CD4-positive, alpha-beta memory T cell (primary cell): ENCODE measurements at regions not wholly inside any gene's neighbourhood (a gene's known extent, or its start where the extent isn't known, plus 50 kb on each side); places are given as distances from the start of the nearest gene placed in this dataset.

ENCODE experiments used
- CTCF ChIA-PET: fragments of 350-600 bp; sonication (Branson Sonifier 250); formaldehyde crosslinking; loops from one replicate; lab custom pipeline; 2021; ENCODE audit warnings: inconsistent platforms; ENCODE audit not compliant: partially characterized antibody; lab: Charles Lee
- POLR2A ChIA-PET: fragments of 350-600 bp; sonication (Branson Sonifier 250); formaldehyde crosslinking; loops from one replicate; lab custom pipeline; 2021; ENCODE audit not compliant: partially characterized antibody; lab: Charles Lee
- DNase-seq, 5 donors: peaks; one replicate each; pipeline versions ENCODE4 v3.0.0 to v3.0.0-alpha.2; 2020 to 2022; ENCODE audit warnings: mixed read lengths in 1 of 5
- H3K27ac ChIP-seq: one replicate; pipeline ENCODE4 v1.7.0; 2013; ENCODE audit warnings: low read depth, low read length
- H3K27me3 ChIP-seq: 2 replicates; pipeline ENCODE4 v1.7.0; 2013; ENCODE audit warnings: mild to moderate bottlenecking, low read length, moderate library complexity; ENCODE audit not compliant: insufficient read depth
- H3K36me3 ChIP-seq: 2 replicates; pipeline ENCODE4 v1.7.0; 2013; ENCODE audit warnings: mild to moderate bottlenecking, low read length, moderate library complexity; ENCODE audit not compliant: insufficient read depth
- H3K4me1 ChIP-seq: 2 replicates; pipeline ENCODE4 v1.7.0; 2013; ENCODE audit warnings: mild to moderate bottlenecking, low read length, moderate library complexity; ENCODE audit not compliant: insufficient read depth
- H3K4me3 ChIP-seq, 2 donors: one replicate each; pipeline ENCODE4 v1.7.0; 2013; ENCODE audit warnings: low read length in 2 of 2, mild to moderate bottlenecking in 1 of 2
- H3K9me3 ChIP-seq, 2 donors: one replicate each; pipeline ENCODE4 v1.7.0; 2013; ENCODE audit warnings: low read length in 2 of 2, control low read depth in 1 of 2; ENCODE audit not compliant: control insufficient read depth in 1 of 2
- H3K27ac Mint-ChIP-seq, 7 donors: one replicate each; pipeline ENCODE4 v1.8.0; 2020 to 2021; ENCODE audit warnings: mixed read lengths in 7 of 7, mild to moderate bottlenecking in 6 of 7, inconsistent platforms in 3 of 7, moderate library complexity in 3 of 7
- H3K27me3 Mint-ChIP-seq, 2 donors: one replicate each; pipeline ENCODE4 v1.8.0; 2020 to 2021; ENCODE audit warnings: mixed read lengths in 2 of 2
- H3K36me3 Mint-ChIP-seq, 2 donors: one replicate each; pipeline ENCODE4 v1.8.0; 2020 to 2021; ENCODE audit warnings: mixed read lengths in 2 of 2, inconsistent platforms in 1 of 2, mild to moderate bottlenecking in 1 of 2
- H3K4me1 Mint-ChIP-seq, 4 donors: one replicate each; pipeline ENCODE4 v1.8.0; 2020 to 2021; ENCODE audit warnings: mixed read lengths in 4 of 4, mild to moderate bottlenecking in 1 of 4
- H3K4me3 Mint-ChIP-seq, 8 donors: one replicate each; pipeline ENCODE4 v1.8.0; 2020 to 2021; ENCODE audit warnings: mixed read lengths in 8 of 8, mild to moderate bottlenecking in 7 of 8, moderate library complexity in 6 of 8, inconsistent platforms in 3 of 8
- H3K9me3 Mint-ChIP-seq, 8 donors: one replicate each; pipeline ENCODE4 v1.8.0; 2020 to 2021; ENCODE audit warnings: mixed read lengths in 8 of 8, mild to moderate bottlenecking in 5 of 8, inconsistent platforms in 3 of 8, moderate library complexity in 1 of 8
- intact Hi-C: fragments of 100-400 bp; cut with micrococcal nuclease; formaldehyde crosslinking; loops from one replicate; pipeline ENCODE4 v1.15.1; 2023

DNA sequence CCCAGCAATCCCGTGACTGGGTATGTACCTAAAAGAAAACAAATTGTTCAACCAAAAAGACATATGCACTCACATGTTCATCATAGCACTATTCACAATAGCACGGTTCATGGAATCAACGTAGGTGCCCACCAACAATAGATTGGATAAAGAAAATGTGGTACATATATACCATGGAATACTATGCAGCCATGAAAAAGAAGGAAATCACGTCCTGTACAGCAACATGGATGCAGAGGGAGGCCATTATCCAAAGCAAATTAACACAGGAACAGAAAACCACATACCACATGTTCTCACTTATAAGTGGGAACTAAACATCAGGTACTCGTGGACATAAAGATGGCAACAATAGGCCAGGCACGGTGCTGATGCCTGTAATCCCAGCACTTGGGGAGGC lies 207.9 kb upstream of the TNP1 start:
- no peaks in the 10 kb centered on the region for H3K4me1 ChIP-seq
- H3K27ac Mint-ChIP-seq, result no peak overlapping the region
- no peak overlapping the region for H3K27ac ChIP-seq
- no peaks in the 10 kb centered on the region for H3K27me3 ChIP-seq
- no peak for DNase-seq
- no peak overlapping the region for H3K4me3 Mint-ChIP-seq
- H3K27me3 Mint-ChIP-seq, result peaks cover 4 to 5% of the 10 kb centered on the region in 2 donors
- peaks cover 0 to 13% (median 3%) of the 10 kb centered on the region in 8 donors for H3K9me3 Mint-ChIP-seq
- ChIA-PET POLR2A (no interaction called here), CTCF (no interaction called here)
- intact Hi-C loops, result no loop called here
- H3K4me1 Mint-ChIP-seq, result peaks cover 0 to 1% (median 0%) of the 10 kb centered on the region in 4 donors
- no peaks in the 10 kb centered on the region for H3K36me3 Mint-ChIP-seq
- H3K36me3 ChIP-seq, result no peaks in the 10 kb centered on the region
- H3K9me3 ChIP-seq, result no peaks in the 10 kb centered on the region
- H3K4me3 ChIP-seq, result no peak overlapping the region

DNA sequence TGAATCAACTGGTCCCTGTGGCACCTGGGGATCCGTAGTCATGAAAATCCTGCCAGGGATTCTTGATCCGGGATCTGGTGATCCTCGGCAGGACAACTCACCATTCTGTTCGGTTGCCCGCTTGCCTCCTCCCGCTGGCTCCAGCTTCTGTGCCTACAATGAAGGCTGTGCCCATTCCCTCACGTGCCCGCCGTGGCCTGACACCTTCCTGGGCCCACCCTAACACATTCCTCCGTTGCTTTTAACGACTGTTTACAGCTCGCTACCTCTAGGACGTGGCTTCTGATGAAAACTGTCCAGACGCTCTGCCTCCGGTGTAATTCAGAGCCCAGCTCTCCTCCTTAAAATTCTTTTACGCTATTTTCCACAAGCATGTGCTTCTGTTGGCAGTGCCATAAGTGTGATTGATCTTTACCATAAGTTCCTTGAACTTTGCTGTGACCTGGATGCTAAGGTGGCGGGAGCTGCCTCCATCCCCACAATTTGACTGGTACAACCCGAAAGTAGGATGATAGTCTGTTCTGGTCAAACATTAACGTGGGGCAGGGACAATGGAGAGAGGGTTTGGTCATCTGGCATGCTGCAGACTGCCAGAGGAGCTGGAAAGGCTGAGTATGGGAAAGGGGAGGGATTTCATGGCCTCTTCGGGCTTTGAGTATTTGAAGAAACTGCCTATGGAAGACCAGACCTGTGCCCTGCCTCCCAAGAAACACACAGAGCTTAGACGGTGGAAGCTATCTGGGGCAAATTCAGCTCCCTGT lies 206.8 kb upstream of the TNP1 start:
- no peaks in the 10 kb centered on the region for H3K9me3 ChIP-seq
- Mint-ChIP-seq H3K4me1 (peaks cover 0 to 1% (median 0%) of the 10 kb centered on the region in 4 donors), H3K27ac (no peak overlapping the region), H3K27me3 (peaks cover 4 to 5% of the 10 kb centered on the region in 2 donors), H3K4me3 (no peak overlapping the region), H3K9me3 (peaks cover 0 to 13% (median 3%) of the 10 kb centered on the region in 8 donors), H3K36me3 (no peaks in the 10 kb centered on the region)
- intact Hi-C loops, result no loop called here
- no peaks in the 10 kb centered on the region for H3K4me1 ChIP-seq
- no peaks in the 10 kb centered on the region for H3K27me3 ChIP-seq
- H3K27ac ChIP-seq, result no peak overlapping the region
- no peak overlapping the region for H3K4me3 ChIP-seq
- POLR2A ChIA-PET, result interaction anchor here (0.8 kb wide), 1 partner anchor 9 kb away, joined by 3 read pairs; no protein-coding TSS in a partner anchor
- no peaks in the 10 kb centered on the region for H3K36me3 ChIP-seq
- CTCF ChIA-PET, result interaction anchor here (1.1 kb wide), 1 partner anchor 25 kb away, joined by 3 read pairs; no protein-coding TSS in a partner anchor
- DNase-seq, result no peak

DNA sequence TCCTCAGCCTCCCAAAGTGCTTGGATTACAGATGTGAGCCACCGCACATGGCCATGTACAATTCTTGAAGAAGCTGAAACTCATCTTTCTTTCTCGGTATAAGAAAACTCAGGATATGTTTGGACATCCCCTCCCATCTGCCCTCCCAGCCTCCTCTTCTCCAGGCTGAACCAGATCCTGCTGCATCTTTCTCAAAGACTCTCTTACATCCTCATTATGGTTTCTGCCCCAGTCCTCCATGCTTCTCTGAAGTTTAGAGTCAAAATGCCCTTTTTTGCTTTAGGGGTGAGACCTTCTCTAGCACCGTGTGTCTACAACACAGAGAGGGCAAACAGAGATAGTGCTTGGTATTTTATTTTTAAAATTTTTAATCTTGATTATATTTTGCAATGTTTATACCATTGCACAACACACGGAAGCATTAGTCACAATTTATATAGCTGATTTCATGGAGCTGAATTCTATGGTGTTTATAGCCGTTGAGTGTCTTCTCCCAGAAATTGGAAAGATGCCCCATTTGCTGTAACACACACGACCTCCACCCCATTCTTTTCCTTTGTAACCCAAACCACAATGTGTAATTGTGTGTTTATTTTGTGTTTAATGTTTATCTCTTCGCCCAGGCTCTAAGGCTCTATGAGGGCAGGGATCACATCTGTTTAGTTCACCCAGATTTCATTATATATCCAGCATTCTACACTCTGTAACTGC lies 206.0 kb upstream of the TNP1 start:
- no peaks in the 10 kb centered on the region for H3K27me3 ChIP-seq
- Mint-ChIP-seq H3K9me3 (peaks cover 0 to 13% (median 3%) of the 10 kb centered on the region in 8 donors), H3K27ac (no peak overlapping the region), H3K36me3 (no peaks in the 10 kb centered on the region), H3K4me3 (no peak overlapping the region), H3K27me3 (peaks cover 4 to 5% of the 10 kb centered on the region in 2 donors), H3K4me1 (peaks cover 0 to 1% (median 0%) of the 10 kb centered on the region in 4 donors)
- CTCF ChIA-PET, result interaction anchor here (1.1 kb wide), 1 partner anchor 26 kb away, joined by 3 read pairs; no protein-coding TSS in a partner anchor
- DNase-seq, result no peak
- no peaks in the 10 kb centered on the region for H3K9me3 ChIP-seq
- no peak overlapping the region for H3K27ac ChIP-seq
- H3K4me1 ChIP-seq, result no peaks in the 10 kb centered on the region
- POLR2A ChIA-PET, result no interaction called here
- intact Hi-C loops, result no loop called here
- no peak overlapping the region for H3K4me3 ChIP-seq
- no peaks in the 10 kb centered on the region for H3K36me3 ChIP-seq

DNA sequence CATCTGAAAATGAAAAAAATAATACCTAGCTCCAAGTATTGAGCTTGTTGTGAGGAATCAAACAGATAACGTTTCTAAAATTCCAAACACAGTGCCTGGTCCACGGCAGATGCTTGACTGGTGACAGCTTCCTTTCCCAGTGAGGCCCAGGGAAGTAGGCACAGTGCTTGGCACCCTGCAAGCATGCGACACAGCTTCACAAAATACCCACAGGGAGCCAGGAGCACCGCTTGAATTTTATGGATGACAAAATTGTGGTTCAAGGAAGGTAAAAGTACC lies 205.1 kb upstream of the TNP1 start:
- Mint-ChIP-seq H3K4me1 (peaks cover 0 to 1% (median 0%) of the 10 kb centered on the region in 4 donors), H3K36me3 (no peaks in the 10 kb centered on the region), H3K4me3 (no peak overlapping the region), H3K27ac (no peak overlapping the region), H3K9me3 (peaks cover 0 to 13% (median 3%) of the 10 kb centered on the region in 8 donors), H3K27me3 (peaks cover 4 to 5% of the 10 kb centered on the region in 2 donors)
- H3K4me3 ChIP-seq, result no peak overlapping the region
- H3K36me3 ChIP-seq, result no peaks in the 10 kb centered on the region
- intact Hi-C loops, result no loop called here
- POLR2A ChIA-PET, result no interaction called here
- H3K27me3 ChIP-seq, result no peaks in the 10 kb centered on the region
- H3K27ac ChIP-seq, result no peak overlapping the region
- no peak for DNase-seq
- CTCF ChIA-PET, result no interaction called here
- H3K9me3 ChIP-seq, result no peaks in the 10 kb centered on the region
- H3K4me1 ChIP-seq, result no peaks in the 10 kb centered on the region

DNA sequence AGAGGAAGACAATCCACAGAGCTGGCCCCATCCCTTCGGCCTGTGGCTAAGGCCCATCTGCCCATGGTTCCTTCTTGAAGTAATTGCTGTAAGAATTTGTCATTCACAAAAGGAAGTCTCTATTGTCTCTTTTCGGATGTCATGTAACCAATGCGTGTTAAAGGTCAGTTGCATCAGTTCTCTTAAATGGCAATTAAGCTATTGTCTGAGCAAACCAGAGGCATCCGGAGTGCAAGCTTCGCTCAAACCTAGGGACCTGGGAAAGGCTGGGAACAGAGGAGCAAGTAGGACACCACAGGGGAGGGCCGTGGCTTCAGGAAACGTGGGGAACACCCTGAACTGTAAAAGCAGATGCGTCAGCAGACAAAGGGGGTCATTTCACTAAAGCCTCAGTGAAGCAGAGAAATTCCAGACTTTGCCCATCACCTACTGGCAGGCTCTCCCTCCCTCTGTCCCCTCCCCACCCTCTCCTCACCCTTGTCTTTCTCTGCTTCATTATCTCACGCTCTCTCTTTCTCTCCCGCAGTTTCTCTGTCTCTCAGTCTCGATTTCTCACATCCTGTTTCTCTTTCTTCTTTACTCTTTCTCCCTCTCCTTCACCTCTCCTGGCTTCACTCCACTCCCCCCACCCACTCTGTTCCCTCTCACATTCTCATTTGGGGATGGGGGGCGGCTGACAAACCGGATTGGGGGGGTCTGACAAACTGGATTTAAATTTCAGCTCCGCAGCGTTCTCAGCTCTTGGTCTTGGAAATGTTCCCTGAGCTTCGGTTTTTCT lies 204.6 kb upstream of the TNP1 start:
- Histone ChIP-seq H3K4me3 (no peak overlapping the region), H3K36me3 (no peaks in the 10 kb centered on the region), H3K27ac (no peak overlapping the region), H3K27me3 (no peaks in the 10 kb centered on the region), H3K4me1 (no peaks in the 10 kb centered on the region), H3K9me3 (no peaks in the 10 kb centered on the region)
- Mint-ChIP-seq H3K9me3 (peaks cover 0 to 13% (median 3%) of the 10 kb centered on the region in 8 donors), H3K4me1 (peaks cover 0 to 1% (median 0%) of the 10 kb centered on the region in 4 donors), H3K27me3 (peaks cover 4 to 5% of the 10 kb centered on the region in 2 donors), H3K27ac (peak overlapping the region in 1 of 7 donors; percentile 50), H3K4me3 (no peak overlapping the region), H3K36me3 (no peaks in the 10 kb centered on the region)
- CTCF ChIA-PET, result no interaction called here
- DNase-seq, result no peak
- POLR2A ChIA-PET, result no interaction called here
- intact Hi-C loops, result no loop called here

DNA sequence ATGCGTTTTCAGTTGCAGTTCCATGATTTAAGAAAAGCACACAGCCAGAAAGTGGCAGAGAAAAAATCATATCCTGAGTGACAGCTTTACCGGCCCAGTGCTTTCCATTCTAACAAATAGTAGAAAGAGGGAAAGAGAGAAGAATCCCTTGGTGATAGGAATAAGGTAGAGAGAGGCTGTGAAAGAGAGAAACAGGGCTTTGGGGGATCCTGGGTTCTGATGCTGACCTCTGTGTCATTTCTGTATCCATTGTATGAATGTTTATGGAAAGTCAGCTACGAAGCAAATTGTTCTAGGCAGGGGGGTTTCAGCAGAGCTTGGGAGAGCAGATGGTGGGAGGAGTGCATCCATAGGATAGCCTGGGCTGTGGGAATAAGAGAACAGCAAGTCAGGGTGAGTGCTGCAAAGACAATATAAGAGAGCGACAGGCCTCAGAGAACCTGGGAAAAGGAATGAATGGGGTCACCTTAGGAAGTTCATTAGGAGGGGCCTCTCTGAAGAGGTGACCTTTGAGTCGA lies 203.4 kb upstream of the TNP1 start:
- DNase-seq, result no peak
- no peak overlapping the region for H3K27ac ChIP-seq
- Mint-ChIP-seq H3K4me1 (peaks cover 0 to 1% (median 0%) of the 10 kb centered on the region in 4 donors), H3K4me3 (no peak overlapping the region), H3K27me3 (peaks cover 4 to 5% of the 10 kb centered on the region in 2 donors), H3K27ac (no peak overlapping the region), H3K36me3 (no peaks in the 10 kb centered on the region), H3K9me3 (peaks cover 0 to 13% (median 3%) of the 10 kb centered on the region in 8 donors)
- intact Hi-C loops, result no loop called here
- no peaks in the 10 kb centered on the region for H3K9me3 ChIP-seq
- ChIA-PET POLR2A (no interaction called here), CTCF (no interaction called here)
- H3K4me1 ChIP-seq, result no peaks in the 10 kb centered on the region
- H3K4me3 ChIP-seq, result no peak overlapping the region
- no peaks in the 10 kb centered on the region for H3K36me3 ChIP-seq
- no peaks in the 10 kb centered on the region for H3K27me3 ChIP-seq

DNA sequence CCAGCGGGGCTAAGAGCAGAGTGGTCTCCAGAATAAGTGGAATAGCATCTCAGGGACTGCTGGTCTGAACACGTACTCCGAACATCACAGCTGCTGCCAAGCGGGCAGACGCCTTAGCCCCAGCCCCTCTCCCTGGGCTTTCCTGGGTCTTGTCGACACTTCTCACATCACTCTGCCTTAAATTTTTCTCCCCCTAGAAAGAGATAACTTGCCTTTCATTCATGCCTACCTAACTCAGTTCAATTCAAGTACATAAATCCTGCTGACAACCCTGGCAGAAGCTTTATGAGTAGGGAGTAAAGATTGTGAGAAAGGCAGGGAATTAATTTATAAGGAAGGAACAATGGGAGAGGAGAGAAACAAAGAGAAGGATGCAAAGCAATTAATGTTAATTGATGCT lies 202.9 kb upstream of the TNP1 start:
- Histone ChIP-seq H3K4me3 (no peak overlapping the region), H3K27ac (no peak overlapping the region), H3K27me3 (no peaks in the 10 kb centered on the region), H3K36me3 (no peaks in the 10 kb centered on the region), H3K9me3 (no peaks in the 10 kb centered on the region), H3K4me1 (no peaks in the 10 kb centered on the region)
- ChIA-PET CTCF (no interaction called here), POLR2A (no interaction called here)
- no peak for DNase-seq
- Mint-ChIP-seq H3K4me1 (peaks cover 0 to 1% (median 0%) of the 10 kb centered on the region in 4 donors), H3K36me3 (no peaks in the 10 kb centered on the region), H3K4me3 (no peak overlapping the region), H3K27ac (no peak overlapping the region), H3K9me3 (peaks cover 0 to 12% (median 2%) of the 10 kb centered on the region in 8 donors), H3K27me3 (peaks cover 4 to 5% of the 10 kb centered on the region in 2 donors)
- intact Hi-C loops, result no loop called here
